GM12873 (cell line): ENCODE measurements at regions not wholly inside any gene's neighbourhood (a gene's known extent, or its start where the extent isn't known, plus 50 kb on each side); places are given as distances from the start of the nearest gene placed in this dataset.

Experiments used
- TF ChIP-seq, protein P1 (sequence below): IDR thresholded peaks from 2 replicates; pipeline ENCODE4 v1.5.1; 2012; ENCODE audit warnings: low read depth, mild to moderate bottlenecking, moderate library complexity, low read length, control low read depth; ENCODE audit not compliant: insufficient read depth; ENCODE audit errors: missing control alignments

DNA sequence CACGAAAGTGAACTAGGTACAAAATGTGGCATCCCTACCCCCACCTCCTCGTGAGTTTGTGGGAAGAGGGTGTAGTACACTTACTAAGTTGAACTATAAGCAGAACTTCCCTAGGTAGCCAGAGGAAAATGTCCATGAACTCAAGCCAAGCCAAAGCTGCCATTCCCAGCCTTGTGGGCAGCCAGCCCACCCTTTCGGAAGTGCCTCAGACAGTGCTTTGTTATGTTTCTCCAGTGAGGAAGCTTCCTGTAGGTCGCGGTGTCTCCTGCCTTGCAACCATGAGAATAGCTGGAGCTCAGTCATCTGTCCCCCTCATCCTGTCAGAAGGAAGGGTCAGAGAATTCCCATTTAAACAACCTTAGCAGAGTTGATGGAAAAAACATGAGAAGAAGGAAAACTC is 266.9 kb downstream of the DUSP6 start:
- TF ChIP-seq, protein P1, sequence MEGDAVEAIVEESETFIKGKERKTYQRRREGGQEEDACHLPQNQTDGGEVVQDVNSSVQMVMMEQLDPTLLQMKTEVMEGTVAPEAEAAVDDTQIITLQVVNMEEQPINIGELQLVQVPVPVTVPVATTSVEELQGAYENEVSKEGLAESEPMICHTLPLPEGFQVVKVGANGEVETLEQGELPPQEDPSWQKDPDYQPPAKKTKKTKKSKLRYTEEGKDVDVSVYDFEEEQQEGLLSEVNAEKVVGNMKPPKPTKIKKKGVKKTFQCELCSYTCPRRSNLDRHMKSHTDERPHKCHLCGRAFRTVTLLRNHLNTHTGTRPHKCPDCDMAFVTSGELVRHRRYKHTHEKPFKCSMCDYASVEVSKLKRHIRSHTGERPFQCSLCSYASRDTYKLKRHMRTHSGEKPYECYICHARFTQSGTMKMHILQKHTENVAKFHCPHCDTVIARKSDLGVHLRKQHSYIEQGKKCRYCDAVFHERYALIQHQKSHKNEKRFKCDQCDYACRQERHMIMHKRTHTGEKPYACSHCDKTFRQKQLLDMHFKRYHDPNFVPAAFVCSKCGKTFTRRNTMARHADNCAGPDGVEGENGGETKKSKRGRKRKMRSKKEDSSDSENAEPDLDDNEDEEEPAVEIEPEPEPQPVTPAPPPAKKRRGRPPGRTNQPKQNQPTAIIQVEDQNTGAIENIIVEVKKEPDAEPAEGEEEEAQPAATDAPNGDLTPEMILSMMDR = no peak

DNA sequence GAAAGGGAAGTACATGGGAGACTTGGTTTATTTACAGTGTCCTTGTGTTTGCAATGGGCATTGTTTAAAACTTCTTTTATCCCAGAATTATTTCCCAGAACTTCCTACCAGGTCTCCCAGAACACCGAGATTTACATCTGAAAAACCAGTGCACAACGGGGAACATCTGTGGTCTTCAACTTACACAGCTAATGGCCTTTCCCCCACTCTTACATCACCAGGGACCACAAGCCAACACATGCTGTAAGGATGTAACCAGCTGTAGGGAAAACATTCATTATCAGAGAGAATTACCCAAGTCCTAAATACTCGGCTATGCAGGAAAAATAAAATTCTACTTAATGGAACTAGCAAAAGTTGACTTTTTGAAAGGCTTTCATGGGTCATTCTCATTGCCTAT is 267.6 kb downstream of the DUSP6 start:
- TF ChIP-seq, protein P1 = no peak

DNA sequence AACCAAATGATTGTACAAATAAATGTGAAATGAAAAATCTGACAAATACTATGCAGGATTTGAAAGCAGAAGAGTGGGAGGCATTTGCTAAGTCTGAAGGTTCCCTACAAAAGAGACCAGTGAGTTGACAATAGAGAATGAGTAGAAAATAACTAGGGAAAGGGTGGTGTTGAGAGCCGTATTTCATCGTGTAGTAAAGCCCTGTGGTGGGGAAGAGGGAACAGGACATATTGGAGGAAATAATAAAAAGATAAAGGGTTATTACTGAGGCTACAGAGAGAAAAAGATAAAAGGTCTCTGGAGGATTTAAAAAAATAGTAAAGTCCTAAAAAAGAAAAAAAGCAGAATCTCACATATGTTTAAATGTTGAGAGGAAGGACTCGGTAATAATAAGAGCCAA is 268.8 kb downstream of the DUSP6 start:
- TF ChIP-seq, protein P1 = no peak

DNA sequence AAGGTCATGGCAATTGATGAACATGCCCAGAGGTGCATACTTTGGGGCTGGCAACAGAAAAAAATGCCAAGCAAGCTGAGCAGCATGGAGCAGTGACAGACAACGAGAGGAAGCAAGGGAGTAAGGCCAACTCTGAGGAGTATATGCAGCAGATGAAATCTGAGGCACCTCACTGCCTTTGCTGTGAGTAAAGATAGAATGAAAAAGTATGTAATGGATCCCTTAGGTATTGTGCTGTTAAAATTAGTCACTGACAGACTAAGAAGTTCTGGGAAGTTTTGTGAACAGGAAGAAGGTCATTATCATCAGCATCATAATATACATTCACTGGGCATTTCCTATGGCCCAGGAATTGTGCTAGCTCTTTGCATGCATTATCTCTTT is 269.9 kb downstream of the DUSP6 start:
- TF ChIP-seq, protein P1 = no peak

DNA sequence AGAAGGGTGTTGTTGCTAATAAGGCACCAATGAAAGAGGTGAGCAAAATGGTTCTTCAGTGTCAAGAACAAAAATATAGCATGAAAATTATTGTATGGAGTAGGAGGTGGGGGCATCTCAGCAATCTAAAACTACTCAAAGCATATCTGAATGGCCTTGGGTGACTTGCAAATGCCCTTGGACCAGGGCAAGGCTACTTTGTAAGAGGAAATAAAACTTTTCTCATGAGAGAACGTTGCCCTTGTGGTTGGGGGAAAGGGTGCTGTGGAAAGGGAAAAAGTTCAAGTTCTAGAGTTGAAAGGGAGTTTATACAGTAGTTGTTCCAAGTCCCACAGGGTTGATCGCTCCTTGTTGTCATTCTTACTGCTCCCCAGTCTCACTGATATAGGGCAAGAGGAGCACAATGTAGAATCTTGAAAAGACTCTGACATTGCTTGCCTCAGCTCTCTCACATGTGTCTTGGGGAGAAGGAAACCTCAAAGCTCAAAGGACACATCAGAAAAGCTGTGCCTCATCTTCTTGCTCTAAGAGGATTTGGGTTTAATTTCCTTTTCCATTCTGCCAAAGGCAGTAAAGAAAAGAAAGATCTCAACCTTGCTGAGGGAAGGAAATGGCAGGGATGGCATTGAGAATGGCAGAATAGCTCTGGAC is 270.5 kb downstream of the DUSP6 start:
- TF ChIP-seq, protein P1 = no peak

DNA sequence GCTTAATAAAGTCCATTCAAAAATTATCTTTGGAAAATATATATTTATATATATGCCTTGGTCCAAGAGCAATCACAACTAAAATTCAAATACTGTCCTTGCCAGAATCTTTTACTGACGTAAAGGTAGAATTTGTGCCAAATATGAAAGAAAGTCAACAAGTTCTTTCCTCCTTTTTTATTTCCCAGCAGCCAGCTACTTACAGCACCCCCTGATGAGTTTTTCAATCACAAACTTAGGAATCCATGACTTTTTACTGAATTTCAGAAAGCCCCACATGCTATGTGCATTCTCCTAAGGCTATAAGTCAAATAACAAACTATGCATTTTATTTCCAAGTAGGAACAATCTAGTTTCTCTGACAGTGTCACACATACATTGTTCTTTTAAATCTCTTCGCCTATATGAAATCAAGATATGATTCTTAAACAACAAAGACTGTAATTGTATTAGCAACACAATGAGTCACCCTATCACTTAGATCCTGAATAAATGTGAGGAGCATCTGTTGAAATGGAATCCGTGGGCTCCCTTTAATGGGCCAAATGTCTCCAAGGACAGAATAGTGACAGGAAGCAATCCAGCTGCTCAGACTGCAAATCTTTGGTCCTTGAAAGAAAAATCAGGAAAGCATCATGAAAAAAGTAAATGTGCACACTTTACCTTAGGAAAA is 271.4 kb downstream of the DUSP6 start:
- TF ChIP-seq, protein P1 = no peak

DNA sequence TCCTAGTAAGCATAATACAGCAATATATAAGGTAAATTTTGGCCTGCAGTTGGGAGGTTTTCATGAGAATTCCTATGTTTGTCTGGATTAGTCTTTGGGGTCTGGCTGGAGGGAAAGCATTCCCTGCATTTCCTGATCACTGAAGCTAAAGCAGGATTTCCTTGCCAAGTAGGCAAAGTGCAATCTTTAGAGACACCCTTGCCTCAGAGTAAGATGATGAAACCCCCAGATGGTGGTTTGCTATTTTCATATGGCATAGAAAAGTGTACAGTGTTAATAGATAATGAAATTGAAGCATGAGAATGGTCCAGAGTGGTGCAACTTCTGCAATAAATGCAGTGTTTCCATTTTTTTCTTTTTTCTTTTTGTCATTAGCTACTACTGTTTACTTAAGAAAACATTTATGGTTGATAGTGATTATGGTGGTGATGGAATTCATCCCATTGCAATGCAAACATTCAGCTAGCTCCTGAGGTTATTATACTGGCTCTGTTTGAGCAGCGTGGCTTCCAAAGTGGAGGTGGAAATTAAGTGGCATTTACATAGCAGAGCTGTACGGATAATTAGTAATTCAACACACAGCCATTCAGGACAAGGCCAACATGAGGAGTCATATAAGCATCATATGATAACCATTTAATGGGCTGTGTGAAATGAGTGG is 276.3 kb downstream of the DUSP6 start:
- TF ChIP-seq, protein P1 = no peak
